ENCODE measurements at regions not wholly inside any gene's neighbourhood (a gene's known extent, or its start where the extent isn't known, plus 50 kb on each side); places are given as distances from the start of the nearest gene placed in this dataset.
A peak's percentile ranks its signal among the peaks of the same experiment; 100 is the strongest.
"Not testable (repeated sequence)": the region's sequence is repeated elsewhere in the genome, so short reads cannot be mapped to it uniquely, and the experiment has no call there.

DNA sequence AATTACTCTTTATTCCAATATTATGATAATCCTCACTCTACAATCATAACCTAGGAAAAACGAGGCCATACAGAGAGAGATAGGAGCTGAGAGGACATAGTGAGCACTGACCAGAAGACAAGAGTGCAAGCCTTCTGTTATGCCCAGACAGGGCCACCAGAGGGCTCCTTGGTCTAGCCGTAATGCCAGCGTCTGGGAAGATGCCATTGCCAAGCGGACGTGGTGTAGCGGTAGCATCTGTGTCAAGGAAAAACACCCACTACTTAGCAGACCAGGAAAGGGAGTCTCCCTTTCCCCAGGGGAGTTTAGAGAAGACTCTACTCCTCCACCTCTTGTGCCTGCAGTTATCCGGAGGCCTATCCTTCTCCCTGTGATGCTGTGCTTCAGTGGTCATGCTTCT lies 2131.5 kb downstream of the TP53TG3F start:
- TF ChIP-seq, protein P1, sequence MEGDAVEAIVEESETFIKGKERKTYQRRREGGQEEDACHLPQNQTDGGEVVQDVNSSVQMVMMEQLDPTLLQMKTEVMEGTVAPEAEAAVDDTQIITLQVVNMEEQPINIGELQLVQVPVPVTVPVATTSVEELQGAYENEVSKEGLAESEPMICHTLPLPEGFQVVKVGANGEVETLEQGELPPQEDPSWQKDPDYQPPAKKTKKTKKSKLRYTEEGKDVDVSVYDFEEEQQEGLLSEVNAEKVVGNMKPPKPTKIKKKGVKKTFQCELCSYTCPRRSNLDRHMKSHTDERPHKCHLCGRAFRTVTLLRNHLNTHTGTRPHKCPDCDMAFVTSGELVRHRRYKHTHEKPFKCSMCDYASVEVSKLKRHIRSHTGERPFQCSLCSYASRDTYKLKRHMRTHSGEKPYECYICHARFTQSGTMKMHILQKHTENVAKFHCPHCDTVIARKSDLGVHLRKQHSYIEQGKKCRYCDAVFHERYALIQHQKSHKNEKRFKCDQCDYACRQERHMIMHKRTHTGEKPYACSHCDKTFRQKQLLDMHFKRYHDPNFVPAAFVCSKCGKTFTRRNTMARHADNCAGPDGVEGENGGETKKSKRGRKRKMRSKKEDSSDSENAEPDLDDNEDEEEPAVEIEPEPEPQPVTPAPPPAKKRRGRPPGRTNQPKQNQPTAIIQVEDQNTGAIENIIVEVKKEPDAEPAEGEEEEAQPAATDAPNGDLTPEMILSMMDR (IDR thresholded peaks at IDR 0.05; ENCODE audit: low read depth, low read length): peak; percentile 56
- TF ChIP-seq EZH2phosphoT487 (IDR thresholded peaks at IDR 0.05; ENCODE audit: low read depth): not testable (repeated sequence)

All from OCI-LY3 (cell line).